ENCODE measurements at regions not wholly inside any gene's neighbourhood (a gene's known extent, or its start where the extent isn't known, plus 50 kb on each side); places are given as distances from the start of the nearest gene placed in this dataset.
"Not testable (repeated sequence)": the region's sequence is repeated elsewhere in the genome, so short reads cannot be mapped to it uniquely, and the experiment has no call there.

- not testable (repeated sequence) for H3K18ac ChIP-seq (ENCODE audit: low read length); H4K8ac ChIP-seq (ENCODE audit: low read depth, low read length); H4K91ac ChIP-seq (ENCODE audit: low read depth, low read length, poor library complexity); H3K23ac ChIP-seq (ENCODE audit: low read depth, low read length, poor library complexity); H2BK120ac ChIP-seq (ENCODE audit: low read depth, low read length); H3K4me2 ChIP-seq (ENCODE audit: insufficient read depth, low read length, poor library complexity, severe bottlenecking); H3K4me1 ChIP-seq (ENCODE audit: control insufficient read depth in 2 of 2, insufficient read depth in 1 of 2, low read depth in 1 of 2, low read length in 2 of 2); DNase-seq (ENCODE audit: low spot score); H3K36me3 ChIP-seq (replicated peaks in 1 of 2; ENCODE audit: control insufficient read depth in 2 of 2, insufficient read depth in 2 of 2, low read length in 2 of 2); H3K79me1 ChIP-seq (ENCODE audit: low read depth, low read length); H3K4me3 ChIP-seq (ENCODE audit: low read length in 2 of 2); H3K9ac ChIP-seq (ENCODE audit: low read depth, low read length, poor library complexity); H2BK5ac ChIP-seq (ENCODE audit: low read length); H2BK12ac ChIP-seq (ENCODE audit: low read length); H2AFZ ChIP-seq (ENCODE audit: low read length); H3K14ac ChIP-seq (ENCODE audit: low read length); H3K4ac ChIP-seq (ENCODE audit: low read length); H3K9me3 ChIP-seq (replicated peaks in 1 of 2; ENCODE audit: control insufficient read depth in 2 of 2, insufficient read depth in 1 of 2, low read depth in 1 of 2, low read length in 2 of 2); H2BK15ac ChIP-seq (ENCODE audit: low read length); H3K27ac ChIP-seq (replicated peaks; ENCODE audit: low read length); H2AK5ac ChIP-seq (ENCODE audit: low read depth, low read length)
- WGBS, 2 donors (ENCODE audit: extremely low coverage in 2 of 2, insufficient read length in 2 of 2, insufficient replicate concordance in 1 of 2) = no CpG with 5 or more reads among the region's 5 CpGs
- H3K27me3 ChIP-seq (ENCODE audit: control insufficient read depth in 3 of 3, insufficient read depth in 3 of 3, low read depth in 1 of 3, low read length in 3 of 3) = peaks cover 0 to 26% (median 2%) of the 10 kb centered on the region in 3 experiments
These were observed 232.1 kb upstream of the IL12A start for GRCh38 chr3:159756279-159757207.

- H2BK5ac ChIP-seq (ENCODE audit: low read length) = no peak overlapping the region
- no peak overlapping the region for H2AFZ ChIP-seq (ENCODE audit: low read length)
- WGBS, 2 donors (ENCODE audit: extremely low coverage in 2 of 2, insufficient read length in 2 of 2, insufficient replicate concordance in 1 of 2) = no CpG with 5 or more reads among the region's 5 CpGs
- no peak overlapping the region for H2AK5ac ChIP-seq (ENCODE audit: low read depth, low read length)
- no peak overlapping the region for H2BK15ac ChIP-seq (ENCODE audit: low read length)
- no peak overlapping the region for H3K27ac ChIP-seq (replicated peaks; ENCODE audit: low read length)
- H3K36me3 ChIP-seq (replicated peaks in 1 of 2; ENCODE audit: control insufficient read depth in 2 of 2, insufficient read depth in 2 of 2, low read length in 2 of 2) = peaks cover 0 to 2% of the 10 kb centered on the region in 2 donors
- no peaks in the 10 kb centered on the region for H3K79me1 ChIP-seq (ENCODE audit: low read depth, low read length)
- no peak overlapping the region for H3K14ac ChIP-seq (ENCODE audit: low read length)
- H3K27me3 ChIP-seq (ENCODE audit: control insufficient read depth in 3 of 3, insufficient read depth in 3 of 3, low read depth in 1 of 3, low read length in 3 of 3) = peaks cover 0 to 36% (median 4%) of the 10 kb centered on the region in 3 experiments
- H3K9me3 ChIP-seq (replicated peaks in 1 of 2; ENCODE audit: control insufficient read depth in 2 of 2, insufficient read depth in 1 of 2, low read depth in 1 of 2, low read length in 2 of 2) = peaks cover 0 to 3% of the 10 kb centered on the region in 2 donors
- H3K4me3 ChIP-seq (ENCODE audit: low read length in 2 of 2) = no peak overlapping the region
- no peak overlapping the region for H2BK12ac ChIP-seq (ENCODE audit: low read length)
- H3K4me2 ChIP-seq (ENCODE audit: insufficient read depth, low read length, poor library complexity, severe bottlenecking) = no peak overlapping the region
- no peaks in the 10 kb centered on the region for H3K4me1 ChIP-seq (ENCODE audit: control insufficient read depth in 2 of 2, insufficient read depth in 1 of 2, low read depth in 1 of 2, low read length in 2 of 2)
- no peak overlapping the region for H3K18ac ChIP-seq (ENCODE audit: low read length)
- no peak overlapping the region for H4K8ac ChIP-seq (ENCODE audit: low read depth, low read length)
- no peak overlapping the region for H4K91ac ChIP-seq (ENCODE audit: low read depth, low read length, poor library complexity)
- H3K4ac ChIP-seq (ENCODE audit: low read length) = no peak overlapping the region
- H3K9ac ChIP-seq (ENCODE audit: low read depth, low read length, poor library complexity) = no peak overlapping the region
- no peak overlapping the region for H3K23ac ChIP-seq (ENCODE audit: low read depth, low read length, poor library complexity)
- no peak for DNase-seq (ENCODE audit: low spot score)
- no peak overlapping the region for H2BK120ac ChIP-seq (ENCODE audit: low read depth, low read length)
These were observed 231.1 kb upstream of the IL12A start for GRCh38 chr3:159757341-159758060.

GRCh38 chr3:159760046-159760445 is 228.6 kb upstream of the IL12A start:
- peaks cover 0 to 58% (median 10%) of the 10 kb centered on the region in 3 experiments for H3K27me3 ChIP-seq (ENCODE audit: control insufficient read depth in 3 of 3, insufficient read depth in 3 of 3, low read depth in 1 of 3, low read length in 3 of 3)
- H3K79me1 ChIP-seq (ENCODE audit: low read depth, low read length) = no peaks in the 10 kb centered on the region
- H3K27ac ChIP-seq (replicated peaks; ENCODE audit: low read length) = no peak overlapping the region
- H2AK5ac ChIP-seq (ENCODE audit: low read depth, low read length) = no peak overlapping the region
- H2BK12ac ChIP-seq (ENCODE audit: low read length) = no peak overlapping the region
- no peak overlapping the region for H3K4ac ChIP-seq (ENCODE audit: low read length)
- no peak overlapping the region for H3K4me3 ChIP-seq (ENCODE audit: low read length in 2 of 2)
- H3K14ac ChIP-seq (ENCODE audit: low read length) = no peak overlapping the region
- H4K8ac ChIP-seq (ENCODE audit: low read depth, low read length) = no peak overlapping the region
- H3K18ac ChIP-seq (ENCODE audit: low read length) = no peak overlapping the region
- H3K9me3 ChIP-seq (replicated peaks in 1 of 2; ENCODE audit: control insufficient read depth in 2 of 2, insufficient read depth in 1 of 2, low read depth in 1 of 2, low read length in 2 of 2) = no peaks in the 10 kb centered on the region
- no peak overlapping the region for H3K9ac ChIP-seq (ENCODE audit: low read depth, low read length, poor library complexity)
- no peaks in the 10 kb centered on the region for H3K36me3 ChIP-seq (replicated peaks in 1 of 2; ENCODE audit: control insufficient read depth in 2 of 2, insufficient read depth in 2 of 2, low read length in 2 of 2)
- H2AFZ ChIP-seq (ENCODE audit: low read length) = no peak overlapping the region
- H3K4me1 ChIP-seq (ENCODE audit: control insufficient read depth in 2 of 2, insufficient read depth in 1 of 2, low read depth in 1 of 2, low read length in 2 of 2) = peaks cover 6 to 9% of the 10 kb centered on the region in 2 donors
- H4K91ac ChIP-seq (ENCODE audit: low read depth, low read length, poor library complexity) = no peak overlapping the region
- no peak for DNase-seq (ENCODE audit: low spot score)
- no peak overlapping the region for H3K4me2 ChIP-seq (ENCODE audit: insufficient read depth, low read length, poor library complexity, severe bottlenecking)
- H2BK15ac ChIP-seq (ENCODE audit: low read length) = no peak overlapping the region
- no peak overlapping the region for H3K23ac ChIP-seq (ENCODE audit: low read depth, low read length, poor library complexity)
- H2BK5ac ChIP-seq (ENCODE audit: low read length) = no peak overlapping the region
- no peak overlapping the region for H2BK120ac ChIP-seq (ENCODE audit: low read depth, low read length)

GRCh38 chr3:159761369-159761768 is 227.3 kb upstream of the IL12A start:
- H2BK15ac ChIP-seq (ENCODE audit: low read length) = no peak overlapping the region
- peaks cover 13 to 16% of the 10 kb centered on the region in 2 donors for H3K4me1 ChIP-seq (ENCODE audit: control insufficient read depth in 2 of 2, insufficient read depth in 1 of 2, low read depth in 1 of 2, low read length in 2 of 2)
- no peaks in the 10 kb centered on the region for H3K36me3 ChIP-seq (replicated peaks in 1 of 2; ENCODE audit: control insufficient read depth in 2 of 2, insufficient read depth in 2 of 2, low read length in 2 of 2)
- no peak overlapping the region for H3K14ac ChIP-seq (ENCODE audit: low read length)
- WGBS, 2 donors (ENCODE audit: extremely low coverage in 2 of 2, insufficient read length in 2 of 2, insufficient replicate concordance in 1 of 2) = no CpG with 5 or more reads among the region's 1 CpG
- no peaks in the 10 kb centered on the region for H3K79me1 ChIP-seq (ENCODE audit: low read depth, low read length)
- no peak overlapping the region for H4K8ac ChIP-seq (ENCODE audit: low read depth, low read length)
- H3K4ac ChIP-seq (ENCODE audit: low read length) = no peak overlapping the region
- no peak for DNase-seq (ENCODE audit: low spot score)
- H3K23ac ChIP-seq (ENCODE audit: low read depth, low read length, poor library complexity) = no peak overlapping the region
- no peak overlapping the region for H3K27ac ChIP-seq (replicated peaks; ENCODE audit: low read length)
- no peak overlapping the region for H3K18ac ChIP-seq (ENCODE audit: low read length)
- H2AK5ac ChIP-seq (ENCODE audit: low read depth, low read length) = no peak overlapping the region
- no peak overlapping the region for H2BK5ac ChIP-seq (ENCODE audit: low read length)
- H3K9ac ChIP-seq (ENCODE audit: low read depth, low read length, poor library complexity) = no peak overlapping the region
- no peak overlapping the region for H3K4me2 ChIP-seq (ENCODE audit: insufficient read depth, low read length, poor library complexity, severe bottlenecking)
- H3K4me3 ChIP-seq (ENCODE audit: low read length in 2 of 2) = no peak overlapping the region
- peaks cover 0 to 71% (median 10%) of the 10 kb centered on the region in 3 experiments for H3K27me3 ChIP-seq (ENCODE audit: control insufficient read depth in 3 of 3, insufficient read depth in 3 of 3, low read depth in 1 of 3, low read length in 3 of 3)
- H2BK120ac ChIP-seq (ENCODE audit: low read depth, low read length) = no peak overlapping the region
- H2AFZ ChIP-seq (ENCODE audit: low read length) = no peak overlapping the region
- no peak overlapping the region for H2BK12ac ChIP-seq (ENCODE audit: low read length)
- no peak overlapping the region for H4K91ac ChIP-seq (ENCODE audit: low read depth, low read length, poor library complexity)
- H3K9me3 ChIP-seq (replicated peaks in 1 of 2; ENCODE audit: control insufficient read depth in 2 of 2, insufficient read depth in 1 of 2, low read depth in 1 of 2, low read length in 2 of 2) = no peaks in the 10 kb centered on the region

Measured in neuronal stem cell (in vitro differentiated cells).